ENCODE measurements at regions not wholly inside any gene's neighbourhood (a gene's known extent, or its start where the extent isn't known, plus 50 kb on each side); places are given as distances from the start of the nearest gene placed in this dataset.

GRCh38 chr2:9110893-9111569 is 95.6 kb upstream of the ASAP2 start:
- ChIA-PET POLR2A (no interaction called here), CTCF (no interaction called here)

GRCh38 chr2:9110346-9110884 is 96.2 kb upstream of the ASAP2 start:
- DNase-seq (ENCODE audit: low read depth, low spot score) (no peak), ATAC-seq (peak; percentile 50)
- POLR2A ChIA-PET: no interaction called here
- Histone ChIP-seq H3K36me3 (ENCODE audit: control insufficient read depth, insufficient read depth, low read length) (no peaks in the 10 kb centered on the region), H3K27me3 (ENCODE audit: control insufficient read depth, insufficient read depth, low read length) (no peaks in the 10 kb centered on the region), H3K4me3 (ENCODE audit: low read depth in 2 of 2, low read length in 2 of 2) (no peak overlapping the region), H3K4me1 (ENCODE audit: control insufficient read depth, insufficient read depth, low read length) (peaks cover 9% of the 10 kb centered on the region), H3K27ac (ENCODE audit: low read length) (no peak overlapping the region), H3K9me3 (ENCODE audit: control insufficient read depth, insufficient read depth, low read depth, low read length) (no peaks in the 10 kb centered on the region)
- in situ Hi-C loops (cut with HindIII; ENCODE audit: low pct_unique_long_range_greater_than_20kb, low sequenced_read_pairs): no loop called here
- intact Hi-C loops (cut with micrococcal nuclease; ENCODE audit: unreplicated experiment): no loop called here
- no TSS peak for BruUV-seq (replicated peaks)
- TF ChIP-seq TCF7L2 (IDR thresholded peaks at IDR 0.05; ENCODE audit: low read depth, low read length): no peak
- TF ChIP-seq REST (IDR thresholded peaks at IDR 0.05; ENCODE audit: insufficient read depth in 1 of 2, low read depth in 2 of 2, low read length in 1 of 2): no peak
- no peak for TF ChIP-seq SIN3A (IDR thresholded peaks at IDR 0.05; ENCODE audit: borderline replicate concordance, insufficient read depth, low read depth, low read length)
- TF ChIP-seq CTCF (IDR thresholded peaks at IDR 0.05): no peak
- TF ChIP-seq POLR2AphosphoS5 (IDR thresholded peaks at IDR 0.05; ENCODE audit: low read depth, low read length): no peak
- CTCF ChIA-PET: no interaction called here

More at GRCh38 chr2:9110893-9111569, 95.6 kb upstream of the ASAP2 start:
- BruUV-seq (replicated peaks): no TSS peak
- Histone ChIP-seq H3K4me1 (ENCODE audit: control insufficient read depth, insufficient read depth, low read length) (peaks cover 9% of the 10 kb centered on the region), H3K36me3 (ENCODE audit: control insufficient read depth, insufficient read depth, low read length) (no peaks in the 10 kb centered on the region), H3K27me3 (ENCODE audit: control insufficient read depth, insufficient read depth, low read length) (no peaks in the 10 kb centered on the region), H3K9me3 (ENCODE audit: control insufficient read depth, insufficient read depth, low read depth, low read length) (no peaks in the 10 kb centered on the region), H3K4me3 (ENCODE audit: low read depth in 2 of 2, low read length in 2 of 2) (no peak overlapping the region), H3K27ac (ENCODE audit: low read length) (no peak overlapping the region)
- peak; percentile 30 for ATAC-seq
- TF ChIP-seq REST (IDR thresholded peaks at IDR 0.05; ENCODE audit: insufficient read depth in 1 of 2, low read depth in 2 of 2, low read length in 1 of 2) (no peak), TCF7L2 (IDR thresholded peaks at IDR 0.05; ENCODE audit: low read depth, low read length) (no peak), SIN3A (IDR thresholded peaks at IDR 0.05; ENCODE audit: borderline replicate concordance, insufficient read depth, low read depth, low read length) (no peak), CTCF (IDR thresholded peaks at IDR 0.05) (no peak; the same call in 1 of the 2 replicates), POLR2AphosphoS5 (IDR thresholded peaks at IDR 0.05; ENCODE audit: low read depth, low read length) (no peak)
- in situ Hi-C loops (cut with HindIII; ENCODE audit: low pct_unique_long_range_greater_than_20kb, low sequenced_read_pairs): no loop called here
- intact Hi-C loops (cut with micrococcal nuclease; ENCODE audit: unreplicated experiment): no loop called here
- DNase-seq (ENCODE audit: low read depth, low spot score): no peak
